HepG2 (cell line): ENCODE measurements at regions not wholly inside any gene's neighbourhood (a gene's known extent, or its start where the extent isn't known, plus 50 kb on each side); places are given as distances from the start of the nearest gene placed in this dataset.

Source experiments
- ESRRA ChIP-seq: sonication (generic); formaldehyde crosslinking; IDR thresholded peaks from 2 replicates; pipeline ENCODE4 v1.5.1; 2020; ENCODE audit warnings: mild to moderate bottlenecking, low read depth, missing genetic modification reagents
- JUNB ChIP-seq: sonication (generic); formaldehyde crosslinking; IDR thresholded peaks from 2 replicates; pipeline ENCODE4 v1.8.0; 2022; ENCODE audit warnings: missing genetic modification reagents, mild to moderate bottlenecking, borderline replicate concordance
- SPEN ChIP-seq: sonication (generic); formaldehyde crosslinking; IDR thresholded peaks from 2 replicates; pipeline ENCODE4 v1.5.1; 2020; ENCODE audit warnings: low read depth, mild to moderate bottlenecking, missing genetic modification reagents
- ZNF547 ChIP-seq: sonication (generic); formaldehyde crosslinking; IDR thresholded peaks from 2 replicates; pipeline ENCODE4 v1.5.1; 2020; ENCODE audit warnings: mild to moderate bottlenecking, missing genetic modification reagents
- ZNF652 ChIP-seq: IDR thresholded peaks from 2 replicates; pipeline ENCODE4 v1.6.1; 2016; ENCODE audit warnings: low read depth, borderline replicate concordance

DNA sequence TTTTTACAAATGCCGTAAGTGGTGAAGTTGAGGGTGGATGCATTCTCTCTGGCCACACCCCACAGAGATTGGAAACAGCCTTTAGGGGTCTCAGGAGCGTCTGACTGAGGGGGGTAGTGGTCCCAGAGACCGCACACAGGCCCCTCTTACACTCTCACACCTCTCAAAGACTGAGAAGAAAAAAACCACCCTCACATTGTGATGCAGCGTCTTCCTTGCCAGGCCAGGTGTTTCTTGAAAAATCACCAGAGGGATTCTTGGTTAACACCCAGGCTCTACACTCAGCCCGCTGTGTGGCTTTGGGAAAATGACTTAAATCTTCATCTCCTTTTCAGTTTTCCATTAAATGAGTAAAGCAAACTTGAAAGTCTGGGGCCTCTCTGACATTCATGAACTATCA, 115.8 kb upstream of the SPTLC3 start:
- TF ChIP-seq ZNF652 (CRISPR knock-in tag) (no peak), ESRRA (CRISPR knock-in tag) (no peak), JUNB (CRISPR knock-in tag) (no peak), ZNF547 (CRISPR knock-in tag) (no peak), SPEN (CRISPR knock-in tag) (no peak)
